Right lobe of liver (tissue), 6 donors: ENCODE measurements at regions not wholly inside any gene's neighbourhood (a gene's known extent, or its start where the extent isn't known, plus 50 kb on each side); places are given as distances from the start of the nearest gene placed in this dataset.
A peak's percentile ranks its signal among the peaks of the same experiment; 100 is the strongest.

ENCODE experiments used
- ATAC-seq, 4 donors: fragments of 200-7000 bp; cut with Tn5 transposase; one replicate each; pipeline ENCODE4 v1.9.1; 2020; ENCODE audit warnings: mild to moderate bottlenecking in 4 of 4, moderate library complexity in 4 of 4
- DNase-seq, 3 donors: peaks; one replicate each; pipeline ENCODE4 v3.0.0-alpha.2; 2020
- H3K27ac ChIP-seq, 3 donors: fragments of 200-600 bp; one replicate each; pipeline ENCODE4 v1.8.0; 2022
- H3K27me3 ChIP-seq, 2 donors: fragments of 200-600 bp; one replicate each; pipeline ENCODE4 v1.8.0; 2022
- H3K36me3 ChIP-seq, 4 donors: fragments of 200-600 bp; sonication (generic) in 1 of 4; one replicate each; pipeline versions ENCODE4 v1.5.1 to v1.8.0; 2017 to 2022; ENCODE audit warnings: control low read depth in 1 of 4
- H3K4me1 ChIP-seq, 4 donors: fragments of 200-600 bp; sonication (generic) in 1 of 4; one replicate each; pipeline versions ENCODE4 v1.5.1 to v1.8.0; 2017 to 2022; ENCODE audit warnings: control low read depth in 1 of 4
- H3K4me3 ChIP-seq, 3 donors: fragments of 200-600 bp; one replicate each; pipeline ENCODE4 v1.8.0; 2022
- H3K9me3 ChIP-seq, 4 donors: fragments of 200-600 bp; sonication (generic) in 1 of 4; one replicate each; pipeline versions ENCODE4 v1.5.1 to v1.8.0; 2017 to 2022; ENCODE audit warnings: control low read depth in 1 of 4
- POLR2A ChIP-seq: fragments of 450-650 bp; IDR thresholded peaks from one replicate; pipeline ENCODE4 v1.6.1; 2017; ENCODE audit warnings: antibody characterized with exemption, mild to moderate bottlenecking
- WGBS: methylation state at CpG from one replicate; pipeline ENCODE4 v1.1.6; 2018; ENCODE audit warnings: low coverage, low lambda C conversion rate; ENCODE audit not compliant: insufficient coverage; ENCODE audit errors: missing lambda C conversion rate; 5-methylcytosine and 5-hydroxymethylcytosine counted together
- intact Hi-C, 2 donors: fragments of 100-400 bp; cut with DNase I; formaldehyde crosslinking; loops; one replicate each; pipeline versions ENCODE4 v1.11.2 to v1.14.1; 2022
- TF ChIP-seq, protein P1 (sequence below), 4 donors: fragments of 200-600 bp in 3 of 4; fragments of 450-650 bp in 1 of 4; IDR thresholded peaks; one replicate each; pipeline versions ENCODE4 v1.5.1 to v1.8.0; 2016 to 2022; ENCODE audit warnings: antibody characterized with exemption in 4 of 4, mild to moderate bottlenecking in 2 of 4
- donor health status: DM: no; HTN: yes; CAD: no.
- donor health status: DM: no; HTN: no; CAD: no.
- donor health status: DM: no; HTN: no; CAD: no.
- donor health status: DM: no; HTN: yes; CAD: no.
- donor health status: DM: no; HTN: yes; CAD: no.

- no peak for ATAC-seq
- H3K9me3 ChIP-seq: no peaks in the 10 kb centered on the region
- no peak overlapping the region for H3K4me3 ChIP-seq
- H3K27me3 ChIP-seq: peaks cover 0 to 5% of the 10 kb centered on the region in 2 donors
- no peak for DNase-seq
- intact Hi-C loops: no loop called here
- H3K27ac ChIP-seq: no peak overlapping the region
- no peaks in the 10 kb centered on the region for H3K36me3 ChIP-seq
- WGBS: 67% methylated on average over 6 of the region's 6 CpGs
- no peaks in the 10 kb centered on the region for H3K4me1 ChIP-seq
- no peak for TF ChIP-seq POLR2A
- TF ChIP-seq, protein P1, sequence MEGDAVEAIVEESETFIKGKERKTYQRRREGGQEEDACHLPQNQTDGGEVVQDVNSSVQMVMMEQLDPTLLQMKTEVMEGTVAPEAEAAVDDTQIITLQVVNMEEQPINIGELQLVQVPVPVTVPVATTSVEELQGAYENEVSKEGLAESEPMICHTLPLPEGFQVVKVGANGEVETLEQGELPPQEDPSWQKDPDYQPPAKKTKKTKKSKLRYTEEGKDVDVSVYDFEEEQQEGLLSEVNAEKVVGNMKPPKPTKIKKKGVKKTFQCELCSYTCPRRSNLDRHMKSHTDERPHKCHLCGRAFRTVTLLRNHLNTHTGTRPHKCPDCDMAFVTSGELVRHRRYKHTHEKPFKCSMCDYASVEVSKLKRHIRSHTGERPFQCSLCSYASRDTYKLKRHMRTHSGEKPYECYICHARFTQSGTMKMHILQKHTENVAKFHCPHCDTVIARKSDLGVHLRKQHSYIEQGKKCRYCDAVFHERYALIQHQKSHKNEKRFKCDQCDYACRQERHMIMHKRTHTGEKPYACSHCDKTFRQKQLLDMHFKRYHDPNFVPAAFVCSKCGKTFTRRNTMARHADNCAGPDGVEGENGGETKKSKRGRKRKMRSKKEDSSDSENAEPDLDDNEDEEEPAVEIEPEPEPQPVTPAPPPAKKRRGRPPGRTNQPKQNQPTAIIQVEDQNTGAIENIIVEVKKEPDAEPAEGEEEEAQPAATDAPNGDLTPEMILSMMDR (IDR thresholded peaks at IDR 0.05): no peak
Observed at GRCh38 chr2:192775459-192776262, 580.9 kb upstream of the TMEFF2 start.

DNA sequence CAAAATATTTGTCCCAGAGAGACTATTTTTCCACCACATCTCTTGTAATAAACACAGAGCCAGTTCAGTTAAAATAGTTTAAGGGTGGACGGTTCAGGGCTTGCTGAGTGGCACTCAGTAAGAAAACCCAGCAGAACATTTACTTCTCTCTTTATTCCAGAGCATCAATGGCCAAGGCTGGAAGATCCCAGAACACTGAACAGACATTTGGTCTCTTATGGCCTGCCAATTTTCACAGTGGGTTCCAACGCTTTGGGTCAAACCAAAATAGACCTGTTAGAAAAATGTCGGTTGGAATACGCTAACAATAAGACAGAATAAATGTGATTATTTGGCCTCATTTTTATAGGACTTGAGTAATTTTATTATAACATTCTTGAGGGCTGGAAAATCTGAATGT is 580.3 kb upstream of the TMEFF2 start:
- intact Hi-C loops: no loop called here
- no peaks in the 10 kb centered on the region for H3K36me3 ChIP-seq
- no peaks in the 10 kb centered on the region for H3K9me3 ChIP-seq
- H3K27ac ChIP-seq: no peak overlapping the region
- no peak for TF ChIP-seq POLR2A
- TF ChIP-seq, protein P1 (IDR thresholded peaks at IDR 0.05): no peak
- 70% methylated on average over 4 of the region's 4 CpGs for WGBS
- peaks cover 0 to 5% of the 10 kb centered on the region in 2 donors for H3K27me3 ChIP-seq
- ATAC-seq: no peak
- H3K4me3 ChIP-seq: no peak overlapping the region
- no peaks in the 10 kb centered on the region for H3K4me1 ChIP-seq
- no peak for DNase-seq

- H3K9me3 ChIP-seq: no peaks in the 10 kb centered on the region
- ATAC-seq: peak in 3 of 4 donors; percentile 36 to 55 (median 54)
- DNase-seq: no peak
- WGBS: 38% methylated on average over 2 of the region's 2 CpGs
- TF ChIP-seq, protein P1 (IDR thresholded peaks at IDR 0.05): no peak
- TF ChIP-seq POLR2A: no peak
- peaks cover 0 to 5% of the 10 kb centered on the region in 2 donors for H3K27me3 ChIP-seq
- H3K27ac ChIP-seq: no peak overlapping the region
- intact Hi-C loops: no loop called here
- no peak overlapping the region for H3K4me3 ChIP-seq
- no peaks in the 10 kb centered on the region for H3K4me1 ChIP-seq
- no peaks in the 10 kb centered on the region for H3K36me3 ChIP-seq
Observed at GRCh38 chr2:192773044-192773443, 578.3 kb upstream of the TMEFF2 start.

DNA sequence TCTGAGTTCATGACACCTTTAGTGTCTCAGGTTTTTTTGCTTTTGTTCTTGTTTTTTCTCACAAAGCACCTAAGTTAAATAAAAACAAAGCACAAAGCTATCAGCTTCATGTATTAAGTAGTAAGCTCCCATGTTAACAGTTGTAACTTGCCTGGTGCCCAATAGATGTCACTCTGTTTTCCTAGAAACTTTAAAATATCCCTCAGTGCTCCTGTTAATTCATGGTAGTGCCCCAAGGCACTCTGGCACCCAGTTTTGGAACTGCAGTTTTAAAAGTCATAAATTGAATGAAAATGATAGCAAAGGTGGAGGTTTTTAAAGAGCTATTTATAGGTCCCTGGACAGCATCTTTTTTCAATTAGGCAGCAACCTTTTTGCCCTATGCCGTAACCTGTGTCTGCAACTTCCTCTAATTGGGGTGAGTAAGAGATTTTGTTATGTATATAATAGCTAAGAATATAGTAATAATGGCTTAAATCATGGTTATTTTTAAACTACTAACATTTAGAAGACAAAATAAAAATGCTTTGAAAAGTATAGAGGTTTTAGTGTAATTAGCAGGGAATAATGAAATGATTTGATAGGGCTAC is 555.0 kb upstream of the TMEFF2 start:
- 75% methylated on average over 1 of the region's 1 CpG for WGBS
- Histone ChIP-seq H3K27ac (no peak overlapping the region), H3K9me3 (no peaks in the 10 kb centered on the region), H3K4me3 (no peak overlapping the region), H3K4me1 (no peaks in the 10 kb centered on the region), H3K36me3 (no peaks in the 10 kb centered on the region), H3K27me3 (no peaks in the 10 kb centered on the region)
- no peak for DNase-seq
- peak in 2 of 4 donors; percentile 44 to 51 for ATAC-seq
- no peak for TF ChIP-seq POLR2A
- TF ChIP-seq, protein P1 (IDR thresholded peaks at IDR 0.05): peak; percentile 17 to 35 (median 20)
- intact Hi-C loops: no loop called here
